HG02798 (cell line): ENCODE measurements at regions not wholly inside any gene's neighbourhood (a gene's known extent, or its start where the extent isn't known, plus 50 kb on each side); places are given as distances from the start of the nearest gene placed in this dataset.

Source experiments
- ATAC-seq: cut with Tn5 transposase; IDR thresholded peaks from one replicate; pipeline ENCODE4 v1.9.1; 2021; ENCODE audit warnings: mild to moderate bottlenecking; ENCODE audit not compliant: unreplicated experiment, poor library complexity

DNA sequence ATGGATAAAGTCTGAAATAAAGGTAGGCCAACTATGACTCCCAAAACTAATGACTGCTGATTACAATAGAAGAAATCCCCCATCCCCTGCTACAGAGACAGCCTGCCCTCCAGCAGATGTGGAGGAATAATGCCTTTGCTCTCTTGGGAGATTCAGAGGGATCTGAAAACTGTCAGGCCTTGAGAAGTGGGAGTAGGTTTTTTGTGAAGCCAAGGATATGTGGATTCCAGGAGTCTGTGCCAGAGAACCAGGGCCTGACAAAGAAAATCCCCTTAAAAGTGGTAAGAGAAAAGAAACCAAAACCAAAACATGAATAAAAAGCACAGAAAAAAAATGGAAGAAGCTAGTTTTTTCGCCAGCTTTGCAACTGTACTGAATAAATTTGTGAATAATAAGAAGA lies 397.6 kb downstream of the ZNF521 start:
- no peak for ATAC-seq

- no peak for ATAC-seq
Observed at GRCh38 chr18:24958001-24958400, 394.0 kb downstream of the ZNF521 start.

DNA sequence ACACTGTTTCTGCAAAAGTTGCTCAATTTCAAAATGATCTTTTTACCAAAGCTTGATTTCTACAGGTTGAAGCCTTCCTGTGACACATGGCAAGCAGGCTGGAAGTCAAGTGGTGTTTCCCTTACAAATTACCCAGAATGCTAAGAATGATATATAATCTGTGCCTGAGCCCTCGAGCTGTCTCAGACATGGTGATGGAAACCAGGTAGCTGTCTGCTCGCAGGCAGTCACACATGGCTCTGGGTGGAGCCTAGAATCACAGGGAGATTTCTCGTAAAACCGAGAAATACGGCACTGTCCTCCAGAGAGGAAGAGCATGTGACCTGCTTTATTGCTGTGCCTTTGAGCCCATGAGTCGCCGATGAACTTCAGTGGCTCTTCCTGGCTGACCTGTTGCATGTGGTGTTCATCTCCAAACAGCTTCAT lies 392.9 kb downstream of the ZNF521 start:
- ATAC-seq: no peak

- peak; percentile 81 for ATAC-seq
Observed at GRCh38 chr18:24964216-24964615, 387.8 kb downstream of the ZNF521 start.

- no peak for ATAC-seq
Observed at GRCh38 chr18:24968238-24968775, 383.7 kb downstream of the ZNF521 start.

GRCh38 chr18:24972577-24972976 lies 379.4 kb downstream of the ZNF521 start:
- no peak for ATAC-seq

GRCh38 chr18:24974431-24974830 lies 377.5 kb downstream of the ZNF521 start:
- no peak for ATAC-seq

- ATAC-seq: no peak
Observed at GRCh38 chr18:24975496-24976372, 376.2 kb downstream of the ZNF521 start.

- no peak for ATAC-seq
Observed at GRCh38 chr18:24976502-24976901, 375.5 kb downstream of the ZNF521 start.

GRCh38 chr18:24979235-24979634 lies 372.7 kb downstream of the ZNF521 start:
- ATAC-seq: no peak

- no peak for ATAC-seq
Observed at GRCh38 chr18:24982831-24983230, 369.1 kb downstream of the ZNF521 start.

- no peak for ATAC-seq
Observed at GRCh38 chr18:24983566-24984139, 368.3 kb downstream of the ZNF521 start.

DNA sequence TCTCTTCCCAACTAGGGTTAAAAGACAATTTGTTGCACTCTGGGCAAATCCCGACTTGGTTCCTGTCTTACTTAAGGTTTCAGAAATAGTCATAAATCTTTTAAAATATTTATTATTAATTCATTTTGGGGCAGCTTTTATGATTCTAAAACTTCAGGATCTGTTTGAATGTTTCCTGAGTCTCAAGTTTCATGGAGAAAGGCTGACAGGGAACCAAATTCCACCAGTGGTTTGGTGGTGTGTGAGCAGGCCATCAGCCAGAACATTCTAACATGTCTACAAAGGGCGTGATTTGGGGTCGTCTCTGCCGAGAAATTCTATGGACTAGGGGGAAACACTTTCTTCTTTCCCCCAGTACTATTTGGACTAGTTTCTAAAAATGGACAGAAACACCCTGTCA lies 366.4 kb downstream of the ZNF521 start:
- ATAC-seq: no peak

- no peak for ATAC-seq
Observed at GRCh38 chr18:24986666-24987302, 365.2 kb downstream of the ZNF521 start.

DNA sequence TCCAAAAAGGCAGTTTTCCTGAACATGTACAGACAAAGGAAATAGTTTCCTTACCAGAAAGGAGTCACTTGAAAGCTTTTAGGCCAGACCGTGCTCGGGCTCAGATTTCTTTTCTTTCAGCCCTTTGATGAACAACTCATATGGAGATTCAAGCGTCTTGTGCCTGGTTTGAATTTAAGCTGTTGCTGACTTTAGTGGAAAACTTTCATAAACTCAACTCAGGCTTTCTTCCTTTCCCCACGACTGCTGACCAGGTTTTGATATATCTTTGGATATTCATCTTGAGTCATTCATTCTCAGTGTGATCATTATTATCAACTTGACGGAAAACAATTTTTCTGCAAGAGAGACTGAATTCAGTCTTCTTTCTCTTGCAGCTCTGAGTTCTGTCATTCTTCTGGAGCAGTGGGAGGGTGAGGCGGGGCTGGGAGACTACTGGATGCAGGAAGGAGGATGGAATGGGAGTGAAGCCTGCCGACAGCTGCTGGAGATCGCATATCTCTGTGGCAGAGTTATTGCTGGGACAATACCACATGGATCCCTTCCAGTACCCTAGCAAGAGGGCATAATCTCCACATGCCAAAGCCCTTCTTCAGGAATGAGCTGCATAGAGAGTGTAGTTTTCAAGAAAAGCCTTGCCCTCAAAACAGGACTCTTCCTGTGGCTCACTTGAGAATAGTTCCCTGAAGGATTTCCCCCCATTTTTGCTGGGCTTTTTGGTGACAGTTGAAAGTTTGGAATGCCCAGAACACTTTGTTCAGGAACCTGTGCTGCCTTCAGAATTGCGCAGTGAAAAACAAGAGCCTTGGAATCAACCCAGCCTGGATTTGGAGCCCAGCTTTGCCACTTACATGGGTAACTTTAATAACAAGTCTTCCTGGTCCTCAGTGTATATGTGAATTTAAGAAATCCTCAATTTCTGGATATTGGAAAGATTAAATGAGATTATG lies 364.4 kb downstream of the ZNF521 start:
- ATAC-seq: no peak

DNA sequence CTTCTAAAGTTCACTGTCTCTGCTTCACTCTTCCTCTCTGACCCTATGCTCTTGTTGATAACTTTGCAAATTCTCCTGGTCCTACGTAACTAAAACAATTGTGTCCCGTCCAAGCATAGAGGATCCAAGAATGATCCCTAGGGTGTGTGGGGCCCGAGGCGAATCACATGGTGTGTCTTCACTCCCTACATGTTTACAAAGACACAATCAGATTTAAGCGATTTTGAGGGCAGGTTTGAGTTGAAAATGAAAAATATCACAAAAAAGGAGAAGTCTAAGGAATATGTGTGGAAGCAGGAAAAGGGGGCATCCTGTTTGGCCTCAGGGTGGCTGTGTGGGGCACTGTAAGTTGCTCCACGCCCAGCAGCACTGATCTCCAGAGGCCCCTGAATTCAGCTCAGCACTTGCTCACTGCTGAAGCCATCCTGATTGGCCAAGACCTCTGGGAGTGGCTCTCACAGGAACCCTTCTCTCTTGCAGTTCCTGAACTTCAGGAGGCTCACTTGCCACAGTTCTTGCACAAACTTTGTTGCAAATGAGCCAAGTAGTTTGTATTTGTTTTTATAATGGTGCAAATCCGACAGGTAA lies 363.6 kb downstream of the ZNF521 start:
- no peak for ATAC-seq

DNA sequence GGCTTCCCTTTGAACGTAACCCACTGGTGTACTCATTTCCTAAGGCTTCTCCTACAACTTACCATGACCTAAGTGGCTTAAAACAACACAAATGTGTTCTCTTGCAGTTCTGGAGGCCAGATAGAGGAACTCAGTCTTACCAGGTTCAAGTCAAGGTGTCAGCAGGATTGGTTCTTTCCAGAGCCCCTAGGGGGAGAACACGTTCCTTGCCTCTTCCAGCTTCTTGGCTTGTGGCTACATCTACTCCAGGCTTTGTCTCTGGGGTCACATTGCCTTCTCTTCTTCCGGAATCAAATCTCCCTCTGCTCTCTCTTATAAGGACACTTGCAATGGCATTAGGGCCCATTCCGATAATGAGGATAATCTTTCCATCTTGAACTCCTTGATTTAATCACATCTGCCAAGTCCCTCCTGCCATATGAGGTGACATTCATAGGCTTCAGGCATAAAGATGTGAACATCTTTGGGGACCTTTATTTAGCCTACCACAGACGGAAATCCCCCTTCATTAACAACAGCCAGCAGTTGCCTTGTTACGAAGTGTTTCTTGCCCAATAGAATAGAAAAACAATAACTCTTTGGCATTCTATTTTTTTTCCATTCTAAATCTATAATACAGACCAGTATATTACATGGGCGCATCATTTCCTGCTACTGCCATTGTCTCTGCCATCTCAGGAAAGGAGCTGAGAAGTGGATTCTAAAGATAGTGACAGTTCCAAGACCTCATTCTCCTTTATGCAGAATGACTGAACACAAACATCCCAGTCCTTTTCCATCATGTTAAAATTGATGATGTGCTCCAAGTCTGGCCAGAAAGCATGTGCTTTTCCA lies 362.0 kb downstream of the ZNF521 start:
- ATAC-seq: no peak

GRCh38 chr18:24990671-24991134 lies 361.3 kb downstream of the ZNF521 start:
- ATAC-seq: no peak
